COLO829 (cell line): ENCODE measurements at regions not wholly inside any gene's neighbourhood (a gene's known extent, or its start where the extent isn't known, plus 50 kb on each side); places are given as distances from the start of the nearest gene placed in this dataset.

Experiments used
- DNase-seq: peaks from one replicate; pipeline ENCODE4 v3.0.0; 2012; ENCODE audit warnings: low spot score

GRCh38 chr2:103276869-103277268 lies 515.0 kb downstream of the TMEM182 start:
- DNase-seq, result no peak

DNA sequence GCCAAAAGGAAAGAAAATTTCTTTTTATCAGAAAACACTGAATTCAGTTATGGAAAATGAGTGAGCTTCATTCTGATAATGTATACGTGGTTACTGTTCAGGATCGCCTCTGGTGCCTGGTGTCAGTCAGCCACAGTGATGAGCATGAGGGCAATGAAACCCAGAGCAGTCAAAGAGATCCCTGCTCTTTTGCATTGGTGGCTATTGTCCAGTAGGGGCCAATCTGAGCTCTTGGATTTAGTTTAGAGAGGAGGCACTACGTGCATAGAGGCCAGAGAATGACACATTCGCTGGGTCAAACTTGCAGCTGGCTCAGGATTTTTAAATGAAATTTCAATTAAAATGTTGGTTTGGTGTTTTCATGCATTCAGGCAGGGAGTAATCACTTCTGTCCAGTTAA lies 522.9 kb downstream of the TMEM182 start:
- DNase-seq, result no peak

DNA sequence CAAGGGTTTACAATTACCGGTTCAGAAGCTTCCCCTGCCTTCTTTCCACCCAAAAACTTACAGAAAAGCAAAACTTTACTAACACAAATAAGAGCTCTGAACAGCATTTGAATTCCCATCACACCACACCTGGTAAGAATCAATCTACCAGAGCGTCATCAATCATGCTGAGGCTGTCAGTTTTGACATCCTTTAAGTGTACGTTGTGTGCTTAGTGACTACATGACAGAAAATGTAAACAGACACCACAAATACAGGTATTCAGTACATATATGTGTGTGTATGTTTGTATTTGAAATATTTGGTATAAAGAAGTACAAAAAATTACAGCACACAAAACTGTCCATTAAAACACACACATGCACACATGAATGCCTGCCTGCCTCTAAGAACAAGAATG lies 523.5 kb downstream of the TMEM182 start:
- DNase-seq, result no peak

DNA sequence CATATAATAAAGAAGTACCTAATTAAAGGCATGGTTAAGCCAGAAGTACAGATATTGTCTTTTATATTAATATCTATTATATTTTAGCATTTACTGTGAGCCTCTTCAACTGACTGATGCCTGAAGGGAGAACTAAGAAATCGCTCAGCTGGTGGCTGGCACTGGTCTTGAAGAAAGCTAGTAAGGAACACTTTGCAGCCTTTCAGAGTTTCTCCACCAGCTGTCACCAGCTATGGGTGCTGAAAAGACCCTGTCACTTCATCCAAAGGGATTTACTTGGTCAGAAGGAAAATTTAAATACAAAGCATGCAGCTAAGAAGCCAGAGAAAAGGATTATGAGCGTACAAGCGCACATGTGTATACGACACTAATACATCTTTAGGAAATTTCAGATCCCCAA lies 525.9 kb downstream of the TMEM182 start:
- no peak for DNase-seq

- DNase-seq, result no peak
Observed at GRCh38 chr2:103288696-103289095, 526.9 kb downstream of the TMEM182 start.

DNA sequence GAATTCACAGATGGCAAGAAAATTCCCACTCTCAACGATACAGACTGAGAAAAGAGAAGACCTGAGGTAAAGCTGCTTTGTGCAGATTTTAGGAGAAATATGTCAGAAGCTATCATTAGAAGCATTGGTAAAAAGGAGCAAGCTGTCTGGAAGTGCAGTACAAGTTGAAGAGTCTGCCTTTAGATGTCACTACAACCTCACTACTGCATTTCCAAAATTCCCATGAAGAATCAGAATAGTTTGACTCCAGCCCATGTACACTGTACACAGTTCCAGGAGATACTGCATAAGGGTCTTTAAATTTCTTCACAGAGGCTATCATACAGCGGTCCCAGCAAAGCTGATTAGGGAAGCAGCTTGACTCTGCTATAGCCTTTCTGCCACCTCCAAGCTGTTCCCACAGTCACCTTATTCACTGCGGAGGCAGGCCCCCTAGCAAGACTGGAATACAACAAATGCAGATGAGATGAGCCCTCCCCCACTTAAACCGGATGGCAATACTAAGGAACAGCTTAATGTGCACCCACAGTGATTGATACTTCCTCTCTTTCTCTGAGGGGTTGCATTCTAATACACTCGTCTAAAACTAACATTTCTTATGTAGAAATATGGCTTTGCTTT lies 527.4 kb downstream of the TMEM182 start:
- DNase-seq, result no peak

DNA sequence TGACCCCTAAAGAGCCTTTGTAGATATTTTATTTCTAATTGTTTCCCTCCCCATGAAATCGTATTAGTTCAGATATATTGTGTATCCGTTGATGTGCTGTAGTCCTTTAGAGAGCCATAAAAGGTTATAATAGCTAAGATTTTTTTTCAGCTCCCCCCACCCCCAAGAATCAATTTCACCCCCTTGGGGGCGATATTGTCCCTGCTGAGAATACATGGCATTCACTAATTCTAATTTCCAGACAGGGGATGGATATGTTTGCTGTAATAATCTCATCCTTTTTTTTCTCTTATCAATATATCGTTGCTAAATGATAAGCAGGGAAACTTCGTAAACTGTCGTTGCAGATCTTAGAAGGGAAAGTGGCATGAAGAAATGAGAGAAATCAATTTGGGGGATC lies 530.7 kb downstream of the TMEM182 start:
- DNase-seq, result no peak

DNA sequence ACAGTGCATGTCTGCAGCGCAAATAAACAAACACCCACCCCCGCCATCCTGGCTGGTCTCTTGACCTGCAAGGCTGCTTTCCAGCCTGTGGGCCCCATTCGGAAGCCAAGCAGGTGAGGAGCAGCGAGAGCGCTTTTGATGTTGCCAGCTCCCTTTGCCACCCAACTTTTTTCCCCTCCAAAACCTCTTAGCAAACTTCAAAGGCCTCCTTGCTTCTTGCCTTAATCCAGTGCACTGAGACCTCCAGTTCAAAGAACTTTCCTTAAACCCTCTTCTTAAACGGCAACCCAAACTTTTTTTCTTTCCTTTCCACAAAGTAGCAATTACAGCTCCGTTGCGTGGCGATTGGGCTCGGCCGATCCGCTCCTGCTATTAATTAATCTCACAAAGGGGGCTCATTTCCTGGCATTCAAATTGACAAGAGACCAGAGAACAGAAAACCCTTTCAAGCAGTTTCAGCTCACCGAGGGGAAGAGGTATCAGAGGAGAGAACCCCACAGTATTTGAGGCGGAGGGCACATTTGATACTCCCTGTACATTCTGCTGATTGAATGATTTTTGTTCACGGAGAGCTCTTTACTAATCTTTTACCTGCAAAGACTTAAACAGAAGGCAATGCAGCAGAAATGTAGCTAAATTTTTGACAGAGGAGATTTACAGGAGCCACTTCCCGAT lies 531.4 kb downstream of the TMEM182 start:
- no peak for DNase-seq

DNA sequence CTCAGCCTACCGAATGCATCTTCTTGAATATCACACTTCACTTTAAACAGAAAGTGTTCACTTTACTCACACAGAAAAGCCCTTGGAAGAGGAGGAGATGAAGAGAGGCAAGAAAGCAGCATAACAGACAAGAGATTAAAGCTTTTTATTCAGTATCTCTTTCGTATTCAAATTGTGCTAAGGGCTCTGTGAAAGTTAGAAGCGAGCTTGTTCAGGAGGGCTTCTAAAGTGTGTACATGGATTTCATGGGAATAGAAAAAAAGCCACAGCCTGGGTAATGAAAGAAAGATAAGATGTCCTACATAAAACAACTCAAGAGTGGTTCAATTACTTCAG lies 531.9 kb downstream of the TMEM182 start:
- no peak for DNase-seq

DNA sequence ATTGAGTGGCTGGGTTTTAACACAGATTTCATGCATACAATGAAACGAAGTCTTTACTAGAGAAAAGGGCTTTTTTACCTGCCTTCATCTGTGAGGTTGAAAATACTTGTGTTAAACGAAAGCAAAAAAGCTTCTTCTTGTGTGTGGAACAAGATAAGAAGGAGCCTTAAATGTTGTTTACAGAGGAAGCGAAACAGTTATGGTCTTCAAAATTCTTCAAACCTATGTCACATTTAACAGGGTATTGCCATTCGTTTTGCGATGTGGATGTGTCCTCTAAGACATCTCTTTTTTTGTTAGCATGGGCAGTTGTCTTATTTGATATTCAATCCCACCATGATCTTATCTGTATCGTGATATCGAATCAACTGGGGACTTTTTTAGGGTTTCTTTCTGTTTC lies 532.6 kb downstream of the TMEM182 start:
- DNase-seq, result no peak

DNA sequence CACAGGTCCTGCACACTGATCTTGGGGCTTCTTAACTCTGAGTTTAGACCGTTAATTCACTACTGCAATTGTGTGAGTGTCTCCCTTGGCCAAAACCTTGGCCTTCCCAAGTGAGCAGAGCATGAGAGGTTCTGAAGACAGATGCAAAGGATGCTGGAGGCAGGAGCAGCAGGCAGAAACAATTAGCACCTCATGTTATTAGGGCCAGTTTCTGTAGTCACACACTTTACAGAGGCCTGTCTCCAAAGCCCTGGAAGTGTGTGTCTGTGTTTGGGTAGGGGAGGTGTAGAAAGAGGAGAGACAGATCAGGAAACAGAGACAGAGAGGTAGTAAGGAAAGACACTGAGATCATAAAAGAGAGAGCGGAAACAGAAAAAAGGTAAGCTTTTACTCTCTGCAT lies 533.8 kb downstream of the TMEM182 start:
- DNase-seq, result no peak

GRCh38 chr2:103324671-103325070 lies 562.8 kb downstream of the TMEM182 start:
- no peak for DNase-seq

- DNase-seq, result no peak
Observed at GRCh38 chr2:103327386-103327785, 565.6 kb downstream of the TMEM182 start.

GRCh38 chr2:103327966-103328365 lies 566.1 kb downstream of the TMEM182 start:
- no peak for DNase-seq

DNA sequence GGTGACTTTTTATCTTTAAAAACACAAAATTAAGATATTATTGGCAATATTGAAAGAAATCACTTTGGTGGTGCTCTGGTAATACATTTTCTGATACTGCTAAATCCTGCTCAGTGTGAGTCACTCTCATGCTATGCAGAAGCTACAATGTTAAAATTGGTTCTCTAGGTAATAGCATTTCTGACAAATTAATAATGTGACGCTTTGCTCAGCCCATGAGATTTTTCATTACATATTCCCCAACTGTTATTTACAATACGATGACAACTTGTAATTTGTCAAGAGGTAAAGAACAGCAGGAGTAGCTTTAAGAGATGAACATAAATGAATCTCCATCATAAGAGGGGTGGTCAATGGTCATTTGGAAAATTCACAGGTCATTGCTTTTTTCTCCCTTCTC lies 573.6 kb downstream of the TMEM182 start:
- no peak for DNase-seq

GRCh38 chr2:103338819-103339218 lies 577.0 kb downstream of the TMEM182 start:
- no peak for DNase-seq

- no peak for DNase-seq
Observed at GRCh38 chr2:103346780-103347179, 584.9 kb downstream of the TMEM182 start.

- DNase-seq, result no peak
Observed at GRCh38 chr2:103353774-103354173, 591.9 kb downstream of the TMEM182 start.

- no peak for DNase-seq
Observed at GRCh38 chr2:103355287-103355686, 593.5 kb downstream of the TMEM182 start.

- DNase-seq, result no peak
Observed at GRCh38 chr2:103361712-103362111, 599.9 kb downstream of the TMEM182 start.

DNA sequence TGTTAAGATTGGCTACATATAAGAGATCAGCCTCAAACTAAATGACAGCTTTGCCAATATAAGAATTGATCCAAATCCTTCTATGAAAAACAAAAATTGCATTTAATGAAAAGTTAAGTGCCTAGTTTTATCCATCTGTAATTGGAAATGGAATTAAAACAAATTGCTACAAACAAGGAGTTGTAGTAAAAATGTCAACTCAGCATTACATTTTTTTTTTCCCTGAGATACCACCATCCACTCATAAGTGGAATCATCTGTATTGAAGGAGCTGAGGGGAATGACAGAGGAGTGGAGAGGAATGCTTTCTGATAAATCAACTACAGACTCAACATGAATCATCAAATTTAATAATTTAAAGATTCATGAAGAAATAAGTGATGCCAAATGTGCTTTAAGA lies 601.8 kb downstream of the TMEM182 start:
- DNase-seq, result no peak

- no peak for DNase-seq
Observed at GRCh38 chr2:103364177-103364576, 602.3 kb downstream of the TMEM182 start.

DNA sequence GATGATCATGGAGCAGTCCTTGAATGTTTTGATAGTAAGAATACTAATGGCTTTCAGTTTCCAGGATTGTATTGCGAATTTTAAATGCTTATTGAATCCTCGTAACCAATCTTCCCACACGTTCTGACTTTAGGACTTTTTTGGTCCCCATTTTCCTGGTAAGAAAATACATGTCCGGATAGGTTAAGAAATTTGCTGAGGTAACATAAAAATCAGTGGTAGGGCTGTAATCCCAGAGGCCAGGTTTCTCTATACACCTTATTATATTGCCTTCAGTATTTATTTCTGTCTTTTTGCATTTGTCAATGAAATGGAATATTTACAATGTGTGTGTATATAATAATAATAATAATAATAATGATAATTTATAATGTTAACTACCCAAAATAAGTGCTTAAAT lies 603.2 kb downstream of the TMEM182 start:
- no peak for DNase-seq

- no peak for DNase-seq
Observed at GRCh38 chr2:103367877-103368276, 606.0 kb downstream of the TMEM182 start.
